Lower leg skin (tissue), 3 donors: ENCODE measurements at regions not wholly inside any gene's neighbourhood (a gene's known extent, or its start where the extent isn't known, plus 50 kb on each side); places are given as distances from the start of the nearest gene placed in this dataset.

Source experiments
- CTCF ChIP-seq, 3 donors: fragments of 450-650 bp; IDR thresholded peaks; one replicate each; pipeline ENCODE4 v1.5.1; 2016; ENCODE audit warnings: antibody characterized with exemption in 3 of 3, mild to moderate bottlenecking in 3 of 3, moderate library complexity in 2 of 3
- POLR2A ChIP-seq, 2 donors: fragments of 450-650 bp; IDR thresholded peaks; one replicate each; pipeline ENCODE4 v1.6.1; 2016 to 2017; ENCODE audit warnings: antibody characterized with exemption in 2 of 2, mild to moderate bottlenecking in 1 of 2, moderate library complexity in 1 of 2

GRCh38 chr3:84304214-84304613 lies 654.6 kb upstream of the CADM2 start:
- TF ChIP-seq CTCF (IDR thresholded peaks at IDR 0.05) (no peak), POLR2A (IDR thresholded peaks at IDR 0.05) (no peak)
